Ammon's horn (tissue), 1 donor: ENCODE measurements at regions not wholly inside any gene's neighbourhood (a gene's known extent, or its start where the extent isn't known, plus 50 kb on each side); places are given as distances from the start of the nearest gene placed in this dataset.

Source experiments
- DNase-seq: peaks from one replicate; pipeline ENCODE4 v3.0.0-alpha.2; 2016; ENCODE audit warnings: low spot score

DNA sequence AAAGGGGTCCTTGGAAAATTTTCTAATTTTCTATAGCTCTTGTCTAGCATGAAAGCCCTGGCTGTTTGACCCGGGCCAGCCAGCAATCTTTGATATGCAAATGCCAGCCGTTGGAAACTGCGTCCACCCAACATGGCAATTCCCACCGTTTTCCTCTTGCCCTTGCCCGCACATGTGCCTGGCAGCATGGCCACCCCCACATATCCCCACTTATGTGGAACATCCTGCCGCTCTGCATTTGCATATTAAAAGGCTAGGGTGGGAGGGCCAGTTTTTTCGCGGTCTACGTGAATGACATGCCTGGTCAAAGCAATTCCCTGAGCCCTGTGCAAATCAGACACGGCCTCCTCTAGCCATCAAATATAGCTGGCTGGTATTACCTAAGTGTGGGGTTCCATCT, 110.3 kb upstream of the TDRD3 start:
- no peak for DNase-seq

DNA sequence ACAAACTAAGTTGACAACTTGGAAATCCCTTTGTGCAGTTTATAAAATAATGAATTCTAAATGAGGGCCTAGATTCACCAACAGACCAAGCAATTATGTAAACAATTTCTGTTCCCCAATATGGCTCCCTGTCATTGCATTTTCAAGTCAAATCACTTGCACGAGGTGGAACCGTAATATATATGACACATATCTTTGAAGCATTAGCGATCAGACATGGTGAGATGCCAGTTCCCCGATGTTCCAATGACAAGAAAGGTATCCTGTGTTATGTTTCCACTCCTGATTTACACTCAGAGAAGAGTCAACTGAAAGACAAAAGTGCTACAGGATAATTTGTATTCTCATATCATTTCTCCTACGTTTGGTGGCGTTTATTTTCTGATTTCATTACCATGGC, 108.5 kb upstream of the TDRD3 start:
- no peak for DNase-seq

- DNase-seq, result no peak
Observed at GRCh38 chr13:60303166-60303565, 93.9 kb upstream of the TDRD3 start.

DNA sequence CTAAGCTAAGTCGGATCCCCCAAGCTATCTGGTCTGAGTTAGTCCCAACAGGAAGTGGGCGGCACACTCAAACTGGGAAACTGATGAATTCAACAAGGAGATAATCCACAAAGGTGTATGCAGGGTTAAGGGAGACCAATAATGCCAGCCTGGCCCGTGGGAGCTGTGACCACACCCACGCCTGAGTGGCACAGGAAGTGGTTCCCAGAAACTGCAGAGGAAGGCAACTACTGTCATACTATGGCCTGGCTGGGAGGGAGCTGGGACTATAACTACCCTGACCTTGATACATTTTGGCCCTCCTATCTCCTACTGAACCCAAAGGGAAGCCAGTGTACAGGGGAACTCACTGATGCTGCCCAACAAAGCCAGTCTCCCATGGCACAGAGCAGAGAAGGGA, 85.5 kb upstream of the TDRD3 start:
- no peak for DNase-seq

DNA sequence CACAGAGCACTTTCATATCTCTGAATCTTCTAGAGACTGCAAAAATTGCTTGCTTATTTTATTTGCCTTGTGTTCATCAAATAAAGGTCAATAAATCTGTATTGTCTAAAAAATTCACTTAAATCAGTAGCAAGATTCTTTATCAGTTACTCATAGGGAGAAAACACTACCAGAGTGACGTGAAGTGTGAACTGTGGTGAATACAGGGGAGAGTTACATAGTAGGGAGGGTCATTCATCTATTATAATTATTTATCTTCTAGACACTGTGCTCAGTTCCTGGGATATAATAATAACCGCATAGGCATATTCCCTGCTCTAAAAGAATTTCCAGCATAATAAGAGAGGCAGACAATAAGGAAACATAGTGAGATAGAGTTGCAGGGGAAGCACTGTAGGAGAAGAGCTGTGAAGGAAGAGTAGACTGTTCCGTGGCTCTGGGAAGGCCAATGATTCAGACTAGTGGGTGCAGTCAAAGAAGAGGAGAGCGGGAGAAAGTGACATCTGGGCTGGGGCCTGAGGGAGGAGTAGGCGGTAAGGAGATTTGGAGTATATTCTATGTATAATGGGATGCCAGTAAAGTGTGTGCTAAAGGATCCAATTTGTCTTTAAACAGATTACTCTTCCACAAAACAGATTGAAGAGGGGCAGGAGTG, 84.0 kb upstream of the TDRD3 start:
- no peak for DNase-seq

DNA sequence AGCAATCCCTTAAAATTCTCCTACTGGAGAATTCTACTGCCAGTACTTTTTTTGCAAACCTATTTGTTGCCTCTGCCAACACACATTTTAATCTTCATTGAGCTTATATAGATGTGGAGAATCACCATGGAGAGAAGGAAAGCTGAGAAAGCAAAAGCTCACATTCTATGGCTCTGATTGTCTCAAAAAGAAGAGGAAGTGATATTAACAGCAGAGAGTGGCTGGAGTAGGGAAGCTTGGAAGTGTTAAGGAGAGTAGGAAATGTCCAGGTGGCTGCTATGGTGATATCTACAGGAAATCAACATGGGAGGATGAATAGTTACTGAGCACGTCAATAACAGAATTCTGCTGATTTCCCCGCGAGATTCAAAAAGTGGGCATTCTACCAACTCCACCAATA, 78.8 kb upstream of the TDRD3 start:
- no peak for DNase-seq

- DNase-seq, result no peak
Observed at GRCh38 chr13:60324131-60324530, 72.9 kb upstream of the TDRD3 start.

- no peak for DNase-seq
Observed at GRCh38 chr13:60326273-60326672, 70.7 kb upstream of the TDRD3 start.

DNA sequence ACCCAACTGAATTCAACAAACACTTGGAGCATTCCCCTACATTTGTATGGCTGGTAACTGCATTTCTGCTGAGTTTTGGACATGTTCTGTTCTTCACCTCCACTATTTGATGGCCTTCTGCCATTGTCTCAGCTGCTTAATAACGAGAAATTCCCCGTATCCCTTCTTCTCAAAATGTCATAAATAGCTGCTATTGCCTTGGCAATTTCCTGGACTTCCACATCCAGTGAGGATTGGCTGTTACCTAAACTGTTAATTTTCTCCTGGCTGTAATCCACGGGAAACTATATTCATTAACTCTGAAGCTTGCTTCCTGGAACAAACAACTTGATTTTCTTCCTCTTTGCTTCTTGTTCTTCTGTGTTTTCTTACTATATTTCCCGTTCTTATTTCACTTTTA, 69.5 kb upstream of the TDRD3 start:
- no peak for DNase-seq

GRCh38 chr13:60328073-60328472, 68.9 kb upstream of the TDRD3 start:
- no peak for DNase-seq

DNA sequence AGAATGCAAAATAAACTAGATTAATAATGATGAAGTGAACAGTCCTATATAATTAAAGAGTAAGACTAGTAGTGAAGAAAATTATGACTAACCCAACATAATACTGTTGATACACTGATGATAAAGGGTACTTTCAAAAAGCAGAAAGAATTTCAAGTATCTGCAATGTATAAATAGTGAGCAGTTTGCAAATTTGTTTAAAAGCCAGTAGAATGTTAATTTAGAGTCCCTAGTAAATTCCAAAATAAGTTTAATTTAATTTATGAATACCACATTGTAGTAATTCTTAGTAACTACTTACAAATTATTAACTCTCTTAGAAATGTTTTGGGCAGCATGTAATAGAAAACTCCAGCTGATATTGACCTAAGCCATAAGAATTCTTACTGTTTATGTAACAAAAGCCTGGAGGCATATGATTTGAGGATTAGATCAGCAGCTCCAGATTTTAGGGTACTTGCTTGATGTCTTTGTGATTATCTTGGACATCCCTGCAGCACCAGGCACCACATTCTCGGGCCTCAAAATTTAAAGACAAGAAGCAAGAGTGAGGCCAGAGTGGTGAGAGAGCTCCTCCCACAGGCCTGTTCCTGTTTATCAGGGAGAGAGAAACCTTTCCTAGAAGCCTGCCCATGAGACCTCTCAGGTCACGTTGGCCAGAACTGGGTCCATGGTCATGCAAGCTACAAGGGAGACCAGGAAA, 67.6 kb upstream of the TDRD3 start:
- peak; percentile 17 for DNase-seq

DNA sequence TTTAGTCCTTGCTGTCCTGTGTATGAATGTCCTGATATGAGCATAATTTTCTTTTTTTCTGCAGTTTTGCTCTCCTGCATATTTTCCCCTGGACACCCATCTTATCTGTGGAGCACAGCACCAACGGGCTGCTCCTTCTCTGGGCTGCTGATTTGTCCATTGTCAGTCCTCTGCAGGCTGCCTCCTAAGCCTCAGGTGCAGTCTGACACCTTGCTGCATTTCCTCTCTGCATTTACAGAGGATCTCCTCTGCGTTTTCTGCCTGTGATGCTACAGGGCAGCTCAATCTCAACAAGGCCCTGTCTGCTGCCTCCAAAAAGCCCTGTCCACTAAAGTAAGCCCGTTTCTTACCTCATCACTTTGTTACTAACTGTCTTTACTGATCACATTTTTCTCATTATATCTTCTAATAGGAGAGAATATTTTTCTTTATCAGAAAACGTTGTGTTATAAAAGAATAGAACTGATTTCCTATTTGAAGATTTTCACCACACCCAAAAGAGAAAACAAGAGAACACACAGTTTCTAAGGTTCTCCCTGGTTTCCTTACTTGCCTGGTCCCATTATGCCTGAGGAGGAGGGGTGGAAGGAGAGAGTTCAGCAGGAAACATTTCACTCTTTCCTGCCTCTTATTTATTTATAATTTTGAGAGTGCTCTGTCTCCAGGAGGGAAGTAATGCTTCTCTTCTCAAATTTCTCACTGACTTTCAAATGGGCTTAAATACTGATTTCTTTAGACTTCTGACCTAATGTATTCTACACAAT, 65.6 kb upstream of the TDRD3 start:
- DNase-seq, result no peak

- no peak for DNase-seq
Observed at GRCh38 chr13:60332682-60333081, 64.3 kb upstream of the TDRD3 start.

GRCh38 chr13:60334310-60334709, 62.7 kb upstream of the TDRD3 start:
- no peak for DNase-seq

DNA sequence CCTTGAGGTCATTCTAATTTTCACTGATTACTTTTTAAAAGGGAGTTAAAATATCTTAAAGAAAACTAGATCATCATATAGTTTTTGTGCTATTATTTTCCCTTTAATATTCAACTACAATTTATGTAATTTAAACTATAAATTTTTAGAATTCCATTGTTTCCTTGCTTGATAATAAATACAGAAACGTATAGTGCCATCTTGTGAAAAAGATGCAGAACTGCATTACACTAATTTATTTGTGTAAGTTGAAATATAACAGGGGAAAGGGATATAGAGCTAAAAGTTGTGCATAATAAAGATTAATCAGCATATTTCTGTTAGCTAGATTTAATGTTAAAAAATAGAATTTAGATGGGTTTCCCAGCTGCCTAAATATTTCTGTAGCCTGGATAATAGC, 61.5 kb upstream of the TDRD3 start:
- DNase-seq, result no peak

DNA sequence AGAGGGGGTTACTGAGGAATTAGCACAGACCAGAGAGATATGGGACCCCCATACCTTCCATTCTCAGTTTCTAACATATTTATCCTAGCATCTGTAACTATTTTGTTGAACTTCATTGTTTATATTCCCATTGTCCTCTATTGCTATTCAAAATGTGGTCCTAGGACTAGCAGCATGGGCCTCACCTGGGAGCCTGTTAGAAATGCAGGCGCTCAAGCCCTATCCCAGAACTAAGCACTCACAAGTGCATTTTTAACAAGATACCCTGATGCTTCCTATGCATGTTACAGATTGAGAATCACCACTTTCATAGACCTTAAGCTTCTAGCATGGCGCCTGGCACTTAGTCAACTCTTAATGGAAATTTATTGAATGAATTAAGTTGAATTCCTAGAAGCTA, 58.3 kb upstream of the TDRD3 start:
- no peak for DNase-seq

DNA sequence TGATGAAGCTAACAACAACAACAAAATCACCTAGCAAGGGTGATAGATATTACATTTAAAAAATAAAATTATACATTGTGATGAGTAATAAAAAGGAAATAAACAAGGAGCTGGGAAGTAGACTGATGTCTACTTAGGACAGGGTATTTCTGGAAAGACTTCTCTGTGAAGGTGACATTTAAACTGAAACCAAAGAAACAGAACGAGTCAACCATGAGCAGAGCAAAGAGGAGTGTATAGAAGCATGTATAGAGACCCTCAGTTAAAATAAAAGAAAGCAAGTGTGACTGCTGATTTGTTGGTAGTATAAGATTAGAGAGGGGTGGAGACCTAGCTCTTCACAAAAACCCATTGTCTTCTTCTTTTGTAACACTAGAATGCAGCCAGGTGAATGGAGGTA, 53.0 kb upstream of the TDRD3 start:
- DNase-seq, result no peak

- no peak for DNase-seq
Observed at GRCh38 chr13:60347174-60347573, 49.8 kb upstream of the TDRD3 start.
